NB4 (cell line): ENCODE measurements at regions not wholly inside any gene's neighbourhood (a gene's known extent, or its start where the extent isn't known, plus 50 kb on each side); places are given as distances from the start of the nearest gene placed in this dataset.

Experiments
- CTCF ChIP-seq: IDR thresholded peaks from one replicate; pipeline ENCODE4 v1.5.1; 2012; ENCODE audit warnings: low read depth, low read length
- POLR2A ChIP-seq: IDR thresholded peaks from 2 replicates; pipeline ENCODE4 v1.6.1; 2011; ENCODE audit warnings: mild to moderate bottlenecking; ENCODE audit not compliant: insufficient read length; ENCODE audit errors: extremely low read depth

GRCh38 chr10:37488792-37489657 lies 363.6 kb downstream of the ANKRD30A start:
- TF ChIP-seq CTCF (no peak), POLR2A (no peak)
